H4 (cell line): ENCODE measurements at regions not wholly inside any gene's neighbourhood (a gene's known extent, or its start where the extent isn't known, plus 50 kb on each side); places are given as distances from the start of the nearest gene placed in this dataset.

Experiments used
- DNase-seq: peaks from one replicate; pipeline ENCODE4 v3.0.0-alpha.2; 2015; ENCODE audit warnings: low spot score

DNA sequence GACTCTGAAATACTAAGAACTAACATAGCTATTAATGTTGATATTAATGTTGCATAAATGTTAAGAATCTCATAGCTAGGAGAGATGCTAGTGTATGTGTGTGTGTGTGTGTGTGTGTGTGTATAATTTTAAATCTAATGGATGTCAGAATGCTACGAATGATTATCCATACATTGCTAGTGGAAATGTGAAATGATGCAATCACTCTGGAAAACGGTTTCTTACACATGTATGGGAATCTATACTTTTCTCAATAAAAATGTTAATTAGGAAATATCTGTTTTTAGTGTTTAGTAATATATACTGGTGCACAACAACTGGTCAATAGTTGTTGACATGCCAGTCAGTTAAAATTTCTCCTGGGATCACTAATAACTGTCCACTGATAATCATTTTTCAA lies 908.8 kb upstream of the POU3F3 start:
- no peak for DNase-seq

DNA sequence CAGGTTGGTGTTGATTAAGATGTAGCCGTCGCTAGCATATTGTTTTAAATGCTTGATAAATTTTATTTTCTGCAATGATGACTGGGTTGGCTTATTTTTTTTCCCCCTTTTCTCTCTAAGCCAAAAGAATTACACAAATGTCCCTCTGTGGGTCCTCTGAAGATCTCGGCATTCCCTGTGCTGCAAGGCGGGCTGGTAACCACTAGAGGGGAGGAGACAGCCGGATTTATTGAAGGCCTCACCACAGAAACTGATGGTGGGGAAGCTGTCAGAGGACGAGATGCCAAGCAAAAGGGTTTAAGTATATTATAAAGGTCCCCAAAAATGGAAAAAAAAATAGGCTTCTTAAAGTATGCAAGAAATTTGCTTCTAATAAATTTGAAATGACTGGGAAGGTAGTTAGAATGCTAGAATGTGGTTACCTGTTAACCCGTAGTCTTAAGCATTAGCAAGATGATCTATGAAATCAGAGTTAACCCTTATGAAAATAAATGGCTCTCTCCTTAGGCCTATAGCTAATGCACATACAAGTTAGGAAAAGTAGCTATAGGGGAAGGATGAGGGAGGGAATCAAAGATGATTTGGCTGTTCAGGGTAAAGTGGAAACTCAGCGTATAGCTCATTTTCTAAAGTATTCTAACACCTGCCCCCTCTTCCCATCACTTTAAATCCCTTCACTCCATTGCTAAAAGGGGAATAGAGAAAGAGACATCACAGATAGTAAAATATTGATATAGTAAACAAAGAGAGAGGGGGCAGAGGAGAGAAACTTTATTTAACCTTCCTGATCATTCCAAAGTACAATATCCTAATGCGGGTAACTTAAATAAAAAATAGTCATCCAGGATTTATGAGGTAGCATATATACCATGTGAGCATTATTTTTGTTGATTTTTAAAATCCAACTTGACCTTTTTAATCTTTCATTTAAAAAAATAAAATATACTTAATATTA lies 894.5 kb upstream of the POU3F3 start:
- peak; percentile 37 for DNase-seq

DNA sequence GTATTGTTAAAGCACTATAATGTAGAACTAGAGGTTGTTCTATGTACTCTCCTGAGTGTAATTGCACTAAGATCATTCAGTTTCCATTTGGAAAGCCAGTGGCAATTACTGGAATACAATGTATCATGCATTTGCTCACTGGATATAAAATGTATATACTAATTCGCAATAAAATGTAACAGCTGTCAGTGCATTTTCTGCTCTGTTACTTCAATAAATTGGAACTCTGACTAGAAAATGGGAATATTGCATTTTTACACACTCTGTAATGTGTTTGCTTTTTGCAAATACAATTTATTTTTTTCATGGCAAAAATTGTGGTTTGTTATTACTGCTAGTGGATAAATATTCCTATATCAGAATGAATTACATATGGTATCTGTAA lies 893.8 kb upstream of the POU3F3 start:
- DNase-seq, result no peak

DNA sequence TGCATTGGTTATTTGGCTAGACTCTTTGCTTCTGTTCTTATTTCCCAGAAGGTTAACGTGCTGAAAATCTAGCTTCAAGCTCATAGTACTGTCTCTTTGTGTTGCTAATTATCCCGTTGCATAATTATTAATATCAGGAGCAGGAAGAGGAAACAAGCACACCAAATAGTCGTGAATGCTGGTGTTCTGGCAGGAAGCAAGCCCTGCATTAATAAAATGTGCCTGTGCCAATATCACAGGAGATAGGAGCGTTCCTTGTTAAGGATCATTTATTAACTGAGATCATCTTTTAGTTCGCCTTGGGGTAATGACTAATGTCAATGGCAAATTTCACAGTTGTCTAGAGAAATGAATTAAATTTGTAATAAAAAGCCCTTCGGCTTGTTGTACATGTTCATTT lies 893.0 kb upstream of the POU3F3 start:
- no peak for DNase-seq

DNA sequence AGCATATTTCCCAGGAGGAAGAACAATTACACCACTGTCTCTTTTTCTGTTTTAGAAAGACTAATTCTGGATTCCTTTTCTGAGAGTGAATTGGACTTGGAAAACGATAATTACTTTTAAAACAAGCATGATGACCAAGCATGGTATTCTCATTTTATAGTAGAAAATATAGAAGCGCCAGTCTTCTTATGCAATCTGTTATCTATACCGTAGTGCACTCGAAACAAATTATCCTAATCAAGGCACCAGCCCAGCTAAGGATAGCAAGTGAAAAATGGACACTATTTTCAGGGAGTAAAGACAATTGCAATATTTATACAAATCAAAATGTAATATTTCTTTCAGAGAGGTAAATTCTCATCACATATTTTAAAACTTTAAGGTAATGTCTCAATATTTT lies 892.1 kb upstream of the POU3F3 start:
- DNase-seq, result no peak

DNA sequence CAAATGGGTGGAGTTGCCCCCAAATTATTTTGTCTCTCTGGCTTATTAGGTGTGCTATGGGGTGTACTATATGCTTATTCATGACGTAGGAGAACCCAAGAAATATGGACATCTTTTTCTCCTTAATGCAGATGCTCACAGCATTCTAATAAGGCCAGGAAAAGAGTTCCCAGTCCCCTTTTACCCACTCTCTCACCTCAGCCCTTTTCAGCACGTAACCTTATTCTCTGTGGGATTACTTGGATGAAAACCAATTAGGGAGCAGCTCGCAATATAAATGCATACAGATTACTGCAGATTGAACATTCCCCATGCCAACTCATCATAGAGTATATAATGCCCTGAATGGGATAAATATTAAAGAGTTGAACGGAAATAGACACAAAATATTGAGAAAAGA lies 891.2 kb upstream of the POU3F3 start:
- no peak for DNase-seq

DNA sequence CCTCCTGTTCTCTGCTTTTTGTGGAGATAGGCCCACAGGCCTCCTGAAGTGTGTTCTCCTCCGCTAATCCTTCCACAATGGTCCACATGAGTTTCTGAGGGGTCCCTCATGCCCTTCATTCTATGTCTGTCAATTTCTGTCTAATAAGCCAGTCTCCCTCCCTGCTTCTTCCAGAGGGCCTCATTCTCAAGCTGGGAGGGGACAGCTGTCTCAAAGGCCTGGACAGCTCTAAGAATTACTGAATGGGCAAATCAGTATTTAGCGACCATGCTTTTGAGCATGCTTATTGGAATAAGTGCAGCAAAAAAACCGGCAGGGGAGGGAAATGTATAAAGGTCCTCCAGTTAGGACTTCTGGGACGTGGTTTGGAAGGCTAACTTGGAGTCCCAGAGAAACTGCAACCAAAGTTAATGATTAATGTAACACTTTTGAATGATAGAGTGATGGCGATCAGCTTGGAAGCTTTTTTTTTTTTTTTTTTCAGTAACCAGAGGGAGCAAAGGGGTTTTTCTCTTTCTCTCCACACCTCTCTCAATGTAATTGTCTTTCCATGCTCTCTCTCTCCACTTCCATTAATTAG lies 890.7 kb upstream of the POU3F3 start:
- DNase-seq, result no peak

DNA sequence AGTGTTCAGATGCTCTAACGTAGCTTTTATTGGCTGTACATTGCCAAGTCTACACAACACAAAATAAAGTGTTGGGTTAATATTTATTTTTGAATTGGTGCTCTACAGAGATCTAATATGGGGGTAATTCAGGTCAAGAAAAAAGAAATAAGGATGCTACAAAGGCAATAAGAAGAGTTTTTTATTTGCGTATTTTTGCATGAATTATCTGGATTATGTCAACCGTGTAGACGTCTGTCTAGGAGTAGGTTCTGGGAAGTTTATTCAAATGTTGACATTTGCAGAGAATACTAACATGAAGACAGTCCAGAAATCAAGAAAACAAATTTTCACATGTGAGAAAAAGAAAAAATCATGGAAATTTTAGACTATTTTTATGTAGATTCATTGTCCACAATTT lies 876.7 kb upstream of the POU3F3 start:
- DNase-seq, result no peak

DNA sequence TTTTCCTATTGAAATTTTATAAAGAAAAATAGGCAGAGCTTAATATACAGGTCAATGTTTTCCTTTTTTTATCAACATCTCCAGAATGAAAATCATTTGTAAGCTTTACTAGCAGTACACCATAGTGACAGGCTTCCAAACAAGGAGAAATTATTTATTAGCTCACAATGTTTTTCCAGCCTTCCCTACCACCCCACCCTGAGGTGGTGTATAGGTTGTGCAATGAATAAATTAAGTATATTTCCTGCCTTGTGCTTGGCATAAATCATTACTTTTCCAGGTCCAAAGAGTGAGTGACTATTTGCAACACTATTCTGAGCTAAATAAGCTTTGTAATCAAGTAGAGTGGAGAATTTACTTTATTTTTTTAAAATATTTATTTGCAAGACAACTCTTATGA lies 876.2 kb upstream of the POU3F3 start:
- DNase-seq, result no peak

DNA sequence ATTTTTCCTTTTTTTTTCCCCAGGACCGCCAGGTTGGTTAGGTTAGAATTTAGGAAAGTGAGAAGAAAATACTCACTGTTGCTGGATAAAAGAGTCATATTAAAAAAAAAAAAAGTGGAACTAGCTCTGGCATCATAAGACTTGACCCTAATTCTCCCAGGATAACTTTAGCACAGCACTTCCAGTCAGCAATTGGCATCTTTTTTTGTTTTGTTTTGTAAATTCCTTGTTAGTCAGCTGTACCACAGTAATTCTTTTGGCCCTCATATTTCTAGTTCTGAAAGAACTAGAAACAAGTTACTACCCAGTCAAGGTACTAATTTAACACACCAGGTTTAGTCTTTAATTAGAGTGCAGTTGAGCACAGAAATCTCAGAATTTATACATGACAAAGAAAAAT lies 873.5 kb upstream of the POU3F3 start:
- DNase-seq, result no peak

DNA sequence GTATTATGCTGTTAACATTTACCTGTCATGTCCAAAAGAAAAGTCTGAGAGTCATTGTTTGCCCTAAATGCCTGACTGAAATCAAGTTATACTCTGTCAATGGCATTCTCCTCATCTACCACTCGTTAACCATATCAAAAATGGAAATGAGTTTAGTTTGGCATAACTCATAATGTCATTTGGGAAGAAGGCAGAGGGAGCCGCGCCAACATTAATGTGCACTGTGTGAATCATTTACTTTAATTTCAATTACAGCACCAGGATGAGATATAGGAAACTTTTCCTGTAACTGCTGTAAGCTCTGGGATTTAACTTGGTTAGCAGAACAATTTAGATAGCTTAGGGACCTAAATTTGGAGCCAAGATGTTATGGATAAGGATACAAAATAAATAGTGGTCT lies 871.2 kb upstream of the POU3F3 start:
- DNase-seq, result no peak

DNA sequence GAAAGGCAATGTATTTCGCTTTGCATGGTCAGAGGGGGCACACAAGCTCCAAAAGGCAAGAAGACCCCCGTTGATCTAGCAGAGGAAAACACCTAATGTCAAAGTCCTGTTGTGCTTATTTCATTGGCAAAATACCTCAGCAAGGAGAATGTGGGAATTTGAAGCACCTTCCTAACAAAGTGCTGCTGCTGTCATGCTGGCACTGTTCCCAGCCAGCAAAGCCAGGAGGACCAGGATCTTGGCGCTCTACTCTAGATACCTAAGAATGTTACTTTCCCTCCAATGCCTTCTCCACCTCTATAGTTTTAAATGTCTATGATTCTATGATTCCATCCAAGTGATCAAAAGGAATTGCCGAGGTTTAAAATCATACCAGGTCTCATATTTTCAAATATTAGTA lies 867.9 kb upstream of the POU3F3 start:
- no peak for DNase-seq

DNA sequence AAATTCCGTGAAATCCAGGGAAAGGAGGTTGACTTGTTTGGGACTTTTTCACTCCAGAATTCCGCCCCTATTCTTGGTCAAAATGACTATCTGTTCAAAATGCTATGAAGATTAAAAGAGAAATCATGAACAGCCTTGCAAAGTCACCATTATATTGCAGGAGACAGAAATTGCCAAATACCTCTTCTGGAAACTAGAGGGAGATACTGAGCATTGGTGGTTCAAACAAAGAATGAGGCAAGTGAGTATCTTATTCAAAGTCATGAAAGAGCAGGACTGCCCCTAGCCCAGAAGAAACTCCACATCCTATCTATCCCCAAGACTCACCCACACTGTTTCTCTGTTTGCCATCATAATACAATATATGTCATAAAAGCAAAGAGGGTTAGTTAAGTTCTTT lies 862.3 kb upstream of the POU3F3 start:
- peak; percentile 5 for DNase-seq

DNA sequence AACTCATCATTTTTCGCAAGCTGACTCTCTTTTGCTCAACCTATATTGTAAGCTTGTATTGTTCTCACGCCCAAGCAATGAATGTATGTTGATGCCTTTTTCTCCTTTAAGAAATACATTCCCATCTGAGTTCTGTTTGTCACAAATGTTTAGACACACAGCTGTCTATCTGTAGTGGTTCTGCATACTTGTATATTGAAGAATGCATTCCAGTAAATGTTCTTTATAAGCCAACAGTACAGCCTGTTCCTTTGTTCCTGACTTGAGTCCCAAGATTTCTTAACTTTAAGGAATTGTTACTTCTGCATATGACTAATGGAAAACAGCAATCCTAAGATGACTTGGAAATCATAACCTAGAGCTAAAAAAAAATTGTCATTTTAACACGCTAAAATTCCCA lies 849.1 kb upstream of the POU3F3 start:
- DNase-seq, result no peak

DNA sequence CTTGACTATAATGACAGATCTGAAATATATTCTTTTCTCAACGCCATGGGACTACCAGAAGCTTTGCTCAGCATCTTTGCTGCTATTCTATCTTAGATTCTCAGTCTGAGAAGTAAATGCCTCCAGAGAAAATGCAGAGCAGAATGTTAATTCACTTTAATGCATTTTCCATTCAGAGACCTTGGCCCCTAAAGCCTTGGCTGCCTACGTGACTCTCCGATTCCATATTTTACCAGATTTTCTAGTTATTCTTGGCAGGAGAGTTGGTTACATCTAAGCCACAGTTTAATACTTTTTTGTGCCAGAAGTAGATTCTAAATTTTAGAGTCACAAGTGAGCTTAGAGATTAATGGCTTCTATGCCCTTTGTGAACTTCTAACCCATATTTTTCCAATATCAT lies 837.1 kb upstream of the POU3F3 start:
- no peak for DNase-seq

DNA sequence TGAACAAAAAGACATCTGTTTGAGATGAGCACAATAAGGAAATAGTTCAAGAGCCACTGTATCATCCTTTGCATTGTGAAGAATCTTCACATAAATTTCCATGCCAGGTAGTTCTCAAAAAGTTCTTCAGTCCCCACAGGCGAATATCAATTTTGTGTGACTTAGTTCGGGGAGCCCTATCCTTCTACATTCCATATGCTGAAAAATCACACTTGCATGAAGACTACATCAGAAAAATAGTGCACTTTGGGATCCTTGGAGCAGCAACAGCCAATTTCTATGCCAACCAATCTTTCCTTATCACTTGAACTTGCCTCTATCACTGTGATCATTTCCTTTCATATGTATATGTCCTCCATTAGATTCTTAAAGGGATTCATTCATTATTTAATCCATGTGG lies 830.6 kb upstream of the POU3F3 start:
- no peak for DNase-seq

DNA sequence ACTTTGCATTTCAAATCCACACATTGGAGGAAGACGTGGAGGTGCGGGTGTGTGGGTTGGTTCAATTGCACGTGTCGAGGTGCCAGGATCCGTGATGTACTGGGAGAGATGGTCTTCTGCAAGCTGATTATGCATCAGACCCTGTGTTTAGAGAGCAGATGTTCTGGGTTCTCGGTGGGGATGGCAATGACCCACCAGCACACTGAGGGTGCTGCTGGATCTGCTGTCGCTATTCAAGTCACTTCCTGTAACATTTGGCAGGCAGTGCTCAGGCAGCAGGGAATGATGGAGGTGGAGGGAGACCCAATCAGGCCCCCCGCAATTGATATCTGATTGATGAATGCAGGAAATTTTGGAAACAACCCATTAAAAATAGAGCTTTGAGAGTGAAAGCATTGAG lies 830.1 kb upstream of the POU3F3 start:
- DNase-seq, result no peak

DNA sequence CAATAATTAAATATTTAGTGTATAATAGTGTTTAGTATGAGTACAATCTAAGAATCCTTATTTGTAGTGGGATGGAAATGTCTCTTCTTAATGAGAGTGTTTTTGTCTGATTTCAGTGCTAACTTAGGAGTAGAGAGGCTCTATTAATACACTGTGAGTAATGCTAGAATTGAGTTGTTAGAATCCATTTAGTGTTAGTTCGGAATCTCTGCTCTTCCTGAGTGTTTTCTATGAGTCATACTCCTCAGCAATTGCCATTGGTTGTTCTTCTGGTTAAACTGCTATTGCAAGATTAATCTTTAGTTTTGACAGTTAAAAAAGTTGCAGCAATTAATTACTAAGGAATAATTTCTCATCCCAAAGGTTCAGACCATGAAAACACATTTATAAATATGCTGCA lies 828.6 kb upstream of the POU3F3 start:
- no peak for DNase-seq

DNA sequence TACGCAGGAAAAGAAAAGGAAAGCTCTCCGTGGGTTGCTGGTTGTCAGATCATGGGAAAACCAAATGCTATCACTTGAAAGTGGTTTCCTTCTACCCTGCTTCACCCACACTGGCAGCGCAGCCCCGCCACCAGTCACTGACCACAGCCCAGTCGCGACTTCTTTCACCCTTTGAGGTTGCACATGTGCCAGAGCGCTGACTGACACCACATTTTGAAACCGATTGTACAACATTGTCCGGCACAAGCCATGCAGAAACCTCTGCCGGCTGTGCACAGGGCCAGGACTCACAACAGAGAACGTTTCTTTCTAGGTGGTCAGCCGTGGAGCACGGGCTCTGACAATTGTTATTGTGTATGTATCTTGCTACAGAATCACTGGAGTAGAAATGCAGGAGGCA lies 827.2 kb upstream of the POU3F3 start:
- no peak for DNase-seq

DNA sequence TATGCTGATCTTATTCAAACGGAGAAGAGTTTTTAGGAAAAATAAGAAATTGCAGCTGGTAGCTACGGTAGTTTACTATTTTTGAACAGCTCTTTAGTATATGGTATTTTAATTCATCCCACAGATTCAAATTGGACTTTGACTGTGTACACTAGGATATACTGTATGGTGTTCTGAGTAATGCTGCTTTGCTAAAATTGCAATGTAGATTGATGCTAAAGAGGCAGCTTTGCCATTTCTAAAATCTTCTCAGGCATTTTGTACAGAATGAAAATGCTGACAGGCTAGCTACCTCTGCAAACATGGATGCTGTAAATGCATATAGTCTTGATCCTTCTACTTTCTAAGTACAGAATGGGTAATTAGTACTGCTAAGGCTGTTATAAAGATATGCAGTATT lies 826.6 kb upstream of the POU3F3 start:
- no peak for DNase-seq

DNA sequence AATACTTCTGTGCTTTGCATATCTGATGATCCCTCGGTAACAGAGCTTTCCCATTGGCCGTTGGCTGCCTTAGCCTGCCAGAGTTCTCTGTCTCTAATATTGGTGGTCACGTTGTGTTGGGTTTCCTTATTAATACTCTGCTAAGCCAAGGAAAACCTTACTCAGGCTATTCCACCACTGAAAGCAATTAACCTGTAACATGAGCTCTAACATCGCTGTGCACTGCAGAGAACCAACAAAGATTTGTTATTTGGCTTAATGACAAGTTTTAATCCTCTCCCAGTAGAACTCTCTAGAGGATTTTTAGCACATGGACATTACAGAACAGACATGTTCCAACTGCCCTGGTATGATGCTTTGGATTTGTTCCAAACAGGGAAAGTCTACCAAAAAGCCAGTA lies 825.9 kb upstream of the POU3F3 start:
- DNase-seq, result peak; percentile 23

DNA sequence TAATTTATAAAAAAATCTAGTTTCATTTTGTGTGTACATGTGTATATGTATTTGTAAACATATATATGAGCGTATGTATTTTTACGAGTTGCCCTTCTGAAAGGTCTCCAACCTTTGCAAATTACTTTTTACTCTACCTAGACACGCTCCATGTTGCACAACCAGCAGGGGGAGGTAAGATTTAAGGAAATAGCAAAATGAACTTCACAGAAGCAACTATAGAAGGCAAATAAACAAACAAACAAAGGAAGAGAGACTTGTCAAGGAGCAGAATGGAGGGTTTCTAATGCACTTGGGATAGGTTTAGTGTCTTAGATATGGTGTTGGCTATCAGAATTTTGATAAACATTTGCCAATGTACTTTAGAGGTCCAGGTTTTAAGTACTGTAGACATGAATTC lies 820.5 kb upstream of the POU3F3 start:
- DNase-seq, result peak; percentile 27

DNA sequence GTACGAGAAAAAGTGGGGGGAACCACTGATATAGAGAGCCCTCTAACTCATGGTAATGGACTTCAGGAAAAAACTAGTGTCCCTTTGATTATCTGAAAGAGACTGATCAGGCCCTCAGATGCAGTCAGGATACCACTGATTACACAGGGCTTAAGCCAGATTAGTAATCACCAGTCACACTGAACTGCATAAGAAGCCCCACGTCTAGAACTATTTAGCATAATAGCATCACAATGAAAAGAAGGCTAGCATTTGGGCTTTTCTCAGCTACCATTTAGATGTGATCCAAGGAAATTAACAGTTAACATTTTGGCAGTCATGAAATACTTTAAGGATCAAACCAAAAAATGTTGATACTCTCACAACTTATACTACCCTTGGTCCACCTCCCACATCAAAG lies 813.1 kb upstream of the POU3F3 start:
- DNase-seq, result no peak

DNA sequence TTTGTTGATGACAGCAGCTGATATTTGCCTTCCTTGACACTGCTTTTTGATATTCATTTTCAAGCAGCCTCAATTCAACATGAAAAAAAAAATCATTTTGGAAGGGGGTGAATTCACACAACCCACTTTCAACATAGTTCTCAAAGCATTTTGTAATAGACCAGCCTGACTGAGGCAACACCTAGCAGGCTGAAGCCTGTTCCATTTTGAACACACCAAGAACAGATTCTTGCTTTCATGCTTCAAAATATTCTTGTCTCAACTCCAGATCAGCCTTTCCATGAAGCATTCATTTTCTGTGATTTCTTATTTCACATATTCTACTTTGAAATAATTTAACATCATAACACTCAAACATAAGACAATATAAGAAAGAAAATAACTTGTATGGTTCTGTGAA lies 812.6 kb upstream of the POU3F3 start:
- no peak for DNase-seq
